OCI-LY3 (cell line): ENCODE measurements at regions not wholly inside any gene's neighbourhood (a gene's known extent, or its start where the extent isn't known, plus 50 kb on each side); places are given as distances from the start of the nearest gene placed in this dataset.

Source experiments
- H2AFZ ChIP-seq: fragments of 200-600, 300-600 bp; shearing (Covaris generic); 2 replicates; pipeline ENCODE4 v1.6.0; 2014; ENCODE audit warnings: antibody characterized with exemption, low read depth, low read length
- H3K27ac ChIP-seq: fragments of 200-600, 300-600 bp; sonication (generic); 2 replicates; pipeline ENCODE4 v1.5.1; 2014; ENCODE audit warnings: mild to moderate bottlenecking, low read length, moderate library complexity, mixed read lengths
- H3K27me3 ChIP-seq: fragments of 200-600, 300-600 bp; sonication (generic); 2 replicates; pipeline ENCODE4 v1.6.1; 2014; ENCODE audit warnings: low read depth, low read length, mixed read lengths
- H3K36me3 ChIP-seq: fragments of 200-600, 300-600 bp; sonication (generic); replicated peaks from 2 replicates; pipeline ENCODE3; 2014; ENCODE audit warnings: low read depth, low read length, mixed read lengths
- H3K4me1 ChIP-seq: fragments of 300-600, 200-600 bp; sonication (generic); 2 replicates; pipeline ENCODE4 v1.6.1; 2014; ENCODE audit warnings: low read length, mixed read lengths
- H3K4me2 ChIP-seq: fragments of 200-600, 300-600 bp; sonication (generic); 2 replicates; pipeline ENCODE4 v1.6.1; 2014; ENCODE audit warnings: low read length, mixed read lengths
- H3K4me3 ChIP-seq: fragments of 300-600, 200-600 bp; sonication (generic); 2 replicates; pipeline ENCODE4 v1.5.1; 2014; ENCODE audit warnings: antibody characterized with exemption, mild to moderate bottlenecking, low read length, moderate library complexity
- H3K79me2 ChIP-seq: fragments of 300-600, 200-600 bp; shearing (Covaris generic); 2 replicates; pipeline ENCODE4 v1.6.1; 2014; ENCODE audit warnings: mild to moderate bottlenecking, low read length, mixed read lengths
- H3K9ac ChIP-seq: fragments of 300-600, 200-600 bp; shearing (Covaris generic); 2 replicates; pipeline ENCODE4 v1.6.0; 2014; ENCODE audit warnings: mild to moderate bottlenecking, low read length, moderate library complexity
- H3K9me3 ChIP-seq: fragments of 200-600, 300-600 bp; shearing (Covaris generic); 2 replicates; pipeline ENCODE4 v1.6.1; 2014; ENCODE audit warnings: low read length, mixed read lengths; ENCODE audit not compliant: insufficient read depth
- H4K20me1 ChIP-seq: fragments of 200-600, 300-600 bp; sonication (generic); 2 replicates; pipeline ENCODE4 v1.6.1; 2016; ENCODE audit warnings: low read length, mixed read lengths; ENCODE audit not compliant: insufficient read depth
- EZH2phosphoT487 ChIP-seq: fragments of 200-600 bp; shearing (Covaris generic); IDR thresholded peaks from 2 replicates; pipeline ENCODE4 v1.6.1; 2018; ENCODE audit warnings: antibody characterized with exemption, mixed run types, low read depth
- TF ChIP-seq, protein P1 (sequence below): fragments of 200-600, 300-600 bp; sonication (generic); IDR thresholded peaks from 2 replicates; pipeline ENCODE4 v1.5.1; 2014; ENCODE audit warnings: antibody characterized with exemption, low read length, low read depth

DNA sequence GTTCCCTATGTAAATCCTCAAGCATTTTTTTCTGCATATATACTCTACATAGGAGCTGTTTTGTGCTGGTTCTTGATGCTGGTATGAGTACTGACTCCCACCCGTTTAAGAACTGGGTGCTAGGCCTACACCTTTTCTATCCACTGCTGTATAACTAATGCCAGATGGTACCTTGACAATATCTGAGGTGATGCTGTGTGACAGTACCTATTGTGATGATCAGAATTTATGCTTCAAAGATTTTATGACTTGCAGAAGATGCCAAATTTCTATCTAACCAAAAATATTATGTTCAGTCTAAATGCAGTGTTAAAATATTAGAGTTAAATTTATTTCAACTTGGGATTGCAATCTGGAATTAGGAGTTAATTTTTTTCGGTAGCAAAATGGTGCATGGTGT is 272.3 kb upstream of the NOVA1 start:
- H4K20me1 ChIP-seq = no peaks in the 10 kb centered on the region
- H3K27me3 ChIP-seq = no peaks in the 10 kb centered on the region
- H3K9me3 ChIP-seq = no peaks in the 10 kb centered on the region
- no peak overlapping the region for H2AFZ ChIP-seq
- no peaks in the 10 kb centered on the region for H3K79me2 ChIP-seq
- no peak overlapping the region for H3K4me2 ChIP-seq
- H3K27ac ChIP-seq = no peak overlapping the region
- H3K9ac ChIP-seq = no peak overlapping the region
- TF ChIP-seq, protein P1, sequence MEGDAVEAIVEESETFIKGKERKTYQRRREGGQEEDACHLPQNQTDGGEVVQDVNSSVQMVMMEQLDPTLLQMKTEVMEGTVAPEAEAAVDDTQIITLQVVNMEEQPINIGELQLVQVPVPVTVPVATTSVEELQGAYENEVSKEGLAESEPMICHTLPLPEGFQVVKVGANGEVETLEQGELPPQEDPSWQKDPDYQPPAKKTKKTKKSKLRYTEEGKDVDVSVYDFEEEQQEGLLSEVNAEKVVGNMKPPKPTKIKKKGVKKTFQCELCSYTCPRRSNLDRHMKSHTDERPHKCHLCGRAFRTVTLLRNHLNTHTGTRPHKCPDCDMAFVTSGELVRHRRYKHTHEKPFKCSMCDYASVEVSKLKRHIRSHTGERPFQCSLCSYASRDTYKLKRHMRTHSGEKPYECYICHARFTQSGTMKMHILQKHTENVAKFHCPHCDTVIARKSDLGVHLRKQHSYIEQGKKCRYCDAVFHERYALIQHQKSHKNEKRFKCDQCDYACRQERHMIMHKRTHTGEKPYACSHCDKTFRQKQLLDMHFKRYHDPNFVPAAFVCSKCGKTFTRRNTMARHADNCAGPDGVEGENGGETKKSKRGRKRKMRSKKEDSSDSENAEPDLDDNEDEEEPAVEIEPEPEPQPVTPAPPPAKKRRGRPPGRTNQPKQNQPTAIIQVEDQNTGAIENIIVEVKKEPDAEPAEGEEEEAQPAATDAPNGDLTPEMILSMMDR = no peak
- no peak for TF ChIP-seq EZH2phosphoT487
- no peak overlapping the region for H3K4me3 ChIP-seq
- no peaks in the 10 kb centered on the region for H3K36me3 ChIP-seq
- H3K4me1 ChIP-seq = no peaks in the 10 kb centered on the region

DNA sequence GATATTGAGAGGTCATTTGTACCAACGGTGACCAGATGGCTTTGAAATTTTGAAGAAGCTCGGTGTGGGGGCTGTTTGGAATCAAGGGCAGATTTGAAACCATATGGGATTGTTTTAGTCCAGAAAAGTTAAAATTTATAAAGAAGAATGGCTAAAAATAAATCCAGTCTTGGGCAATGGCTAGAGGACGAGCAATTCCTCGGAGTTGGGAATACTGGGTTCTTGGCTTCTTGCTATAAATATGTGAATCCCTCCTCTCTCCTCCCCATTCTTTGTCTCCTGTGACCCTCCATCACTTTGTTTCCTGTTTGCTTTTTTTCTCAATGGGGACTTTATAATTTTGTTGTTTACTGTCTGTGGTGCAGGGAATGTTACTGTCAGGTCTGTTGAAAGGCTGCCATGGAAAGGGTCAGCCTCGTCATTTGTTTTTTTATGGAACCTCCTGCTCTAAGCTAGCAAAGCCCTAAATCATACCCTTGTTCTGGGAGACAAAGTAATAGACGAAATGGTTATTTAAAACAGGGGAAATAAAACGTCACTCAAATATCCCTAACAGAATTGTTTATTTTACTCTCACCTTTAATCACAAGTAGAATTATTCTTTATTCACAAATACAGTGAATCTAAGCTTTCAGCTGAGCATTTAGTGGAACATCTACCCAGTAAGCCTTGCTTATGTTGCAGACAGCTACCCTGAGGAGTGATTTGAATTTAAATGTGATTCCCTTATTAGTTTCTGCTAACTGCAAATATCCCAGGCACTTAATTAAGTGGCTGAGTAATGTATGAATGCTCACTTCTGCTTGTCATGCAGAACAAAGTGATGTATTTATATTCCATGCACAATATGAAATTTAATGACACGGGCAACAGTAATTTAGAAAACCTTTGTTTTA is 273.1 kb upstream of the NOVA1 start:
- H3K79me2 ChIP-seq = no peaks in the 10 kb centered on the region
- no peak overlapping the region for H2AFZ ChIP-seq
- H3K9me3 ChIP-seq = no peaks in the 10 kb centered on the region
- no peak overlapping the region for H3K9ac ChIP-seq
- no peaks in the 10 kb centered on the region for H4K20me1 ChIP-seq
- no peaks in the 10 kb centered on the region for H3K4me1 ChIP-seq
- TF ChIP-seq, protein P1 = no peak
- H3K27me3 ChIP-seq = no peaks in the 10 kb centered on the region
- H3K36me3 ChIP-seq = no peaks in the 10 kb centered on the region
- no peak overlapping the region for H3K4me2 ChIP-seq
- H3K27ac ChIP-seq = no peak overlapping the region
- H3K4me3 ChIP-seq = no peak overlapping the region

GRCh38 chr14:26872515-26873361 is 274.9 kb upstream of the NOVA1 start:
- no peaks in the 10 kb centered on the region for H3K9me3 ChIP-seq
- H3K27me3 ChIP-seq = no peaks in the 10 kb centered on the region
- no peaks in the 10 kb centered on the region for H3K79me2 ChIP-seq
- H3K4me1 ChIP-seq = no peaks in the 10 kb centered on the region
- H3K27ac ChIP-seq = no peak overlapping the region
- no peak overlapping the region for H3K4me3 ChIP-seq
- no peak overlapping the region for H3K4me2 ChIP-seq
- no peak overlapping the region for H3K9ac ChIP-seq
- H3K36me3 ChIP-seq = no peaks in the 10 kb centered on the region
- TF ChIP-seq, protein P1 = no peak
- no peak for TF ChIP-seq EZH2phosphoT487
- H2AFZ ChIP-seq = no peak overlapping the region
- no peaks in the 10 kb centered on the region for H4K20me1 ChIP-seq

- no peak overlapping the region for H3K4me3 ChIP-seq
- H3K27ac ChIP-seq = no peak overlapping the region
- H3K36me3 ChIP-seq = no peaks in the 10 kb centered on the region
- no peaks in the 10 kb centered on the region for H3K79me2 ChIP-seq
- no peak for TF ChIP-seq EZH2phosphoT487
- TF ChIP-seq, protein P1 = no peak
- no peaks in the 10 kb centered on the region for H3K4me1 ChIP-seq
- no peaks in the 10 kb centered on the region for H4K20me1 ChIP-seq
- H2AFZ ChIP-seq = no peak overlapping the region
- H3K9ac ChIP-seq = no peak overlapping the region
- H3K27me3 ChIP-seq = no peaks in the 10 kb centered on the region
- no peaks in the 10 kb centered on the region for H3K9me3 ChIP-seq
- H3K4me2 ChIP-seq = no peak overlapping the region
Measured at GRCh38 chr14:26873362-26873960, 275.6 kb upstream of the NOVA1 start.
